ENCODE measurements at regions not wholly inside any gene's neighbourhood (a gene's known extent, or its start where the extent isn't known, plus 50 kb on each side); places are given as distances from the start of the nearest gene placed in this dataset.

GRCh38 chr3:59606638-59607266 is 556.9 kb upstream of the CFAP20DC start:
- no peak overlapping the region for H3K27ac ChIP-seq
- no peaks in the 10 kb centered on the region for H3K9me3 ChIP-seq
- no peak for DNase-seq
- no peak overlapping the region for H3K4me3 ChIP-seq
- no peaks in the 10 kb centered on the region for H3K36me3 ChIP-seq
- TF ChIP-seq, protein P1, sequence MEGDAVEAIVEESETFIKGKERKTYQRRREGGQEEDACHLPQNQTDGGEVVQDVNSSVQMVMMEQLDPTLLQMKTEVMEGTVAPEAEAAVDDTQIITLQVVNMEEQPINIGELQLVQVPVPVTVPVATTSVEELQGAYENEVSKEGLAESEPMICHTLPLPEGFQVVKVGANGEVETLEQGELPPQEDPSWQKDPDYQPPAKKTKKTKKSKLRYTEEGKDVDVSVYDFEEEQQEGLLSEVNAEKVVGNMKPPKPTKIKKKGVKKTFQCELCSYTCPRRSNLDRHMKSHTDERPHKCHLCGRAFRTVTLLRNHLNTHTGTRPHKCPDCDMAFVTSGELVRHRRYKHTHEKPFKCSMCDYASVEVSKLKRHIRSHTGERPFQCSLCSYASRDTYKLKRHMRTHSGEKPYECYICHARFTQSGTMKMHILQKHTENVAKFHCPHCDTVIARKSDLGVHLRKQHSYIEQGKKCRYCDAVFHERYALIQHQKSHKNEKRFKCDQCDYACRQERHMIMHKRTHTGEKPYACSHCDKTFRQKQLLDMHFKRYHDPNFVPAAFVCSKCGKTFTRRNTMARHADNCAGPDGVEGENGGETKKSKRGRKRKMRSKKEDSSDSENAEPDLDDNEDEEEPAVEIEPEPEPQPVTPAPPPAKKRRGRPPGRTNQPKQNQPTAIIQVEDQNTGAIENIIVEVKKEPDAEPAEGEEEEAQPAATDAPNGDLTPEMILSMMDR (IDR thresholded peaks at IDR 0.05) = no peak
- TF ChIP-seq POLR2A (IDR thresholded peaks at IDR 0.05) = no peak
- no peaks in the 10 kb centered on the region for H3K4me1 ChIP-seq
- H3K27me3 ChIP-seq = no peaks in the 10 kb centered on the region

- Histone ChIP-seq H3K4me1 (no peaks in the 10 kb centered on the region), H3K27me3 (no peaks in the 10 kb centered on the region), H3K9me3 (no peaks in the 10 kb centered on the region), H3K27ac (no peak overlapping the region), H3K36me3 (no peaks in the 10 kb centered on the region), H3K4me3 (no peak overlapping the region)
- no peak for TF ChIP-seq POLR2A (IDR thresholded peaks at IDR 0.05)
- TF ChIP-seq, protein P1 (IDR thresholded peaks at IDR 0.05) = no peak
- DNase-seq = no peak
These were observed 556.2 kb upstream of the CFAP20DC start for GRCh38 chr3:59605944-59606534.

- no peaks in the 10 kb centered on the region for H3K4me1 ChIP-seq
- no peaks in the 10 kb centered on the region for H3K9me3 ChIP-seq
- no peak overlapping the region for H3K4me3 ChIP-seq
- no peak overlapping the region for H3K27ac ChIP-seq
- no peak for DNase-seq
- H3K27me3 ChIP-seq = no peaks in the 10 kb centered on the region
- no peaks in the 10 kb centered on the region for H3K36me3 ChIP-seq
- no peak for TF ChIP-seq POLR2A (IDR thresholded peaks at IDR 0.05)
These were observed 555.5 kb upstream of the CFAP20DC start for GRCh38 chr3:59605318-59605717.

DNA sequence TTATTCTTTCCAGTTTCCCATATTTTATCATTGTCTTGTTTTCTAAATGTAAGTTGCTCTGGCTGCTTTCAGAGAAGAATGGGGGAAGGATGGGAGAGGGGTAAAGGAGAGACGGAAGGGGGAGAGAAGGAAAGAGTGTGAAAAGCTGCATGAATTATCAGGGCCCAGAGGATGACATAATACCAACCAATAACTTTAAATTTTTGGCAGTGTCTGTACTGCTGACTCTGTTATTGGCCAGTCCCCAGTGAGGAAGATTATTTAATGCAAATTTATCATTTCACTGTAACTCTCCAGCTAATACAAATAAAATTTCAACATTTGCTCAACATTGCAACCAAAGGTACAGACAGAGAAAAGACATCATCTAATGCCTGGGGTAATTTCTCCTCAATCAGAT is 551.7 kb upstream of the CFAP20DC start:
- H3K27me3 ChIP-seq = no peaks in the 10 kb centered on the region
- H3K27ac ChIP-seq = no peak overlapping the region
- no peaks in the 10 kb centered on the region for H3K4me1 ChIP-seq
- TF ChIP-seq, protein P1 (IDR thresholded peaks at IDR 0.05) = no peak
- TF ChIP-seq POLR2A (IDR thresholded peaks at IDR 0.05) = no peak
- H3K4me3 ChIP-seq = no peak overlapping the region
- DNase-seq = no peak
- no peaks in the 10 kb centered on the region for H3K9me3 ChIP-seq
- H3K36me3 ChIP-seq = no peaks in the 10 kb centered on the region

GRCh38 chr3:59600631-59601030 is 550.8 kb upstream of the CFAP20DC start:
- Histone ChIP-seq H3K27me3 (no peaks in the 10 kb centered on the region), H3K4me1 (no peaks in the 10 kb centered on the region), H3K27ac (no peak overlapping the region), H3K36me3 (no peaks in the 10 kb centered on the region), H3K9me3 (no peaks in the 10 kb centered on the region), H3K4me3 (no peak overlapping the region)
- DNase-seq = no peak
- TF ChIP-seq POLR2A (IDR thresholded peaks at IDR 0.05) = no peak
- TF ChIP-seq, protein P1 (IDR thresholded peaks at IDR 0.05) = no peak

- TF ChIP-seq POLR2A (IDR thresholded peaks at IDR 0.05) = no peak
- TF ChIP-seq, protein P1 (IDR thresholded peaks at IDR 0.05) = no peak
- no peak overlapping the region for H3K4me3 ChIP-seq
- no peaks in the 10 kb centered on the region for H3K36me3 ChIP-seq
- no peaks in the 10 kb centered on the region for H3K9me3 ChIP-seq
- no peak for DNase-seq
- H3K27ac ChIP-seq = no peak overlapping the region
- H3K4me1 ChIP-seq = no peaks in the 10 kb centered on the region
- H3K27me3 ChIP-seq = no peaks in the 10 kb centered on the region
These were observed 546.9 kb upstream of the CFAP20DC start for GRCh38 chr3:59596741-59597140.
